C4-2B (cell line): ENCODE measurements at regions not wholly inside any gene's neighbourhood (a gene's known extent, or its start where the extent isn't known, plus 50 kb on each side); places are given as distances from the start of the nearest gene placed in this dataset.

Experiments used
- ZFX ChIP-seq: fragments of 450-650 bp; IDR thresholded peaks from 2 replicates; pipeline ENCODE4 v1.6.1; 2017
- TF ChIP-seq, protein P1 (sequence below): fragments of 450-650 bp; conservative IDR thresholded peaks from 2 replicates; pipeline ENCODE4 v1.5.1; 2017; ENCODE audit warnings: mild to moderate bottlenecking

DNA sequence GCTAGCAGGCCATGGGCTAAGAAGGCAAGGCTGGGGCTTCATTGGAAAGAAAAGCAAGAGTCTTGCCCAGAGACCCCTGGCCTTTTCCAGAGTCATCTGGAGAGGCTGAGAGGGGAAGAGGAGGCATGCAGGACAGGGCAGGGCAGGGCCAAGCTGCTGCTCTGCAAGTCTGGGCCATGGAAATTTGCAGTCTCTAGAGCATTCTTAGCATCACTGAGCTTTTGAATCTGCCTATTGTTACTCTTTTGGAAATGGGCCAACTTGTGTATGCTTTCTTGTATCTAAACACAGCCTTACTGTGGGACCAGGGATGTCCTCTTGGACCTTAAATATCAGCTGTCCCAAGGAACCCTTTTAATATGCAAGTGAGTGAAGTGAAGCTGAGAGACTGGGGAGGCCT is 560.5 kb downstream of the MID1IP1 start:
- TF ChIP-seq, protein P1, sequence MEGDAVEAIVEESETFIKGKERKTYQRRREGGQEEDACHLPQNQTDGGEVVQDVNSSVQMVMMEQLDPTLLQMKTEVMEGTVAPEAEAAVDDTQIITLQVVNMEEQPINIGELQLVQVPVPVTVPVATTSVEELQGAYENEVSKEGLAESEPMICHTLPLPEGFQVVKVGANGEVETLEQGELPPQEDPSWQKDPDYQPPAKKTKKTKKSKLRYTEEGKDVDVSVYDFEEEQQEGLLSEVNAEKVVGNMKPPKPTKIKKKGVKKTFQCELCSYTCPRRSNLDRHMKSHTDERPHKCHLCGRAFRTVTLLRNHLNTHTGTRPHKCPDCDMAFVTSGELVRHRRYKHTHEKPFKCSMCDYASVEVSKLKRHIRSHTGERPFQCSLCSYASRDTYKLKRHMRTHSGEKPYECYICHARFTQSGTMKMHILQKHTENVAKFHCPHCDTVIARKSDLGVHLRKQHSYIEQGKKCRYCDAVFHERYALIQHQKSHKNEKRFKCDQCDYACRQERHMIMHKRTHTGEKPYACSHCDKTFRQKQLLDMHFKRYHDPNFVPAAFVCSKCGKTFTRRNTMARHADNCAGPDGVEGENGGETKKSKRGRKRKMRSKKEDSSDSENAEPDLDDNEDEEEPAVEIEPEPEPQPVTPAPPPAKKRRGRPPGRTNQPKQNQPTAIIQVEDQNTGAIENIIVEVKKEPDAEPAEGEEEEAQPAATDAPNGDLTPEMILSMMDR = no peak
- TF ChIP-seq ZFX = no peak
